VCaP (cell line): ENCODE measurements at regions not wholly inside any gene's neighbourhood (a gene's known extent, or its start where the extent isn't known, plus 50 kb on each side); places are given as distances from the start of the nearest gene placed in this dataset.

Source experiments
- H3K27ac ChIP-seq: fragments of 450-650 bp; 2 replicates; pipeline ENCODE4 v1.5.1; 2017
- TF ChIP-seq, protein P1 (sequence below): fragments of 450-650 bp; conservative IDR thresholded peaks from 2 replicates; pipeline ENCODE4 v1.5.1; 2017; ENCODE audit warnings: mild to moderate bottlenecking, moderate library complexity

DNA sequence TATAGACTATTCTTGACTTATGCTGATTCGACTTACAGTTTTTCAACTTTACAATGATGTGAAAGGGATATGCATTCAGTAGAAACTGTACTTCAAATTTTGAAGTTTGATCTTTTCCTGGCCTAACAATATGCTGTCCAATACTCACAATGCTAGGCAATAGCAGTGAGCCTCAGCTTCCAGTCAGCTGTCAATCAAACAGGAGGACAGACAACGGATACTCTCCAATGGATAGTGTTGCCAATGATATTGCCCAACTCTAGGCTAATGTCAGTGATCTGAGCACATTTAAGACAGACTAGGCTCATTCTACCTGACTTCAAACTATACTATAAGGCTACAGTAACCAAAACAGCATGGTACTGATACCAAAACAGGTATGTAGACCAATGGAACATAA, 55.0 kb upstream of the ZNF280D start:
- TF ChIP-seq, protein P1, sequence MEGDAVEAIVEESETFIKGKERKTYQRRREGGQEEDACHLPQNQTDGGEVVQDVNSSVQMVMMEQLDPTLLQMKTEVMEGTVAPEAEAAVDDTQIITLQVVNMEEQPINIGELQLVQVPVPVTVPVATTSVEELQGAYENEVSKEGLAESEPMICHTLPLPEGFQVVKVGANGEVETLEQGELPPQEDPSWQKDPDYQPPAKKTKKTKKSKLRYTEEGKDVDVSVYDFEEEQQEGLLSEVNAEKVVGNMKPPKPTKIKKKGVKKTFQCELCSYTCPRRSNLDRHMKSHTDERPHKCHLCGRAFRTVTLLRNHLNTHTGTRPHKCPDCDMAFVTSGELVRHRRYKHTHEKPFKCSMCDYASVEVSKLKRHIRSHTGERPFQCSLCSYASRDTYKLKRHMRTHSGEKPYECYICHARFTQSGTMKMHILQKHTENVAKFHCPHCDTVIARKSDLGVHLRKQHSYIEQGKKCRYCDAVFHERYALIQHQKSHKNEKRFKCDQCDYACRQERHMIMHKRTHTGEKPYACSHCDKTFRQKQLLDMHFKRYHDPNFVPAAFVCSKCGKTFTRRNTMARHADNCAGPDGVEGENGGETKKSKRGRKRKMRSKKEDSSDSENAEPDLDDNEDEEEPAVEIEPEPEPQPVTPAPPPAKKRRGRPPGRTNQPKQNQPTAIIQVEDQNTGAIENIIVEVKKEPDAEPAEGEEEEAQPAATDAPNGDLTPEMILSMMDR: no peak
- no peak overlapping the region for H3K27ac ChIP-seq

DNA sequence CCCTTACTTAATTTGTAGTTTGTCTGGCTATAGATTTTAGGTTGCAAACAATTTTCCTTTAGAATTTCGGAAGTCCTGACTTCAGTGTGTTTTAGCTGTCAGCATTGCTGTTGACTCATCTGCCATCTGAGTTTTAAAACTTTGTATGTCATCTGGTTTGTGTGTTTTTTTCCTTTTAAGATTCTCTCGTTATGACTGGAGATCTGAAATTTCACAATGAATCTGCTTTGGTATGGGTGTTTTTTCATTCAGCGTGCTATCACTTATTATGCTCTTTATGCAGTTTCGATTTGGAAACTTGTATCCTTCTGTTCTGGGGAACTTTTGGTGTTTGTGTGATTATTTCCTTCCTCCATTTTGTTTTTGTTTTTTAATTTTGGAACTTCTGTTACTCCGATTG, 53.7 kb upstream of the ZNF280D start:
- TF ChIP-seq, protein P1: no peak

GRCh38 chr15:56783857-56784661, 50.8 kb upstream of the ZNF280D start:
- TF ChIP-seq, protein P1: no peak
- no peak overlapping the region for H3K27ac ChIP-seq

More for the DNA sequence above, 53.7 kb upstream of the ZNF280D start:
- H3K27ac ChIP-seq: no peak overlapping the region

DNA sequence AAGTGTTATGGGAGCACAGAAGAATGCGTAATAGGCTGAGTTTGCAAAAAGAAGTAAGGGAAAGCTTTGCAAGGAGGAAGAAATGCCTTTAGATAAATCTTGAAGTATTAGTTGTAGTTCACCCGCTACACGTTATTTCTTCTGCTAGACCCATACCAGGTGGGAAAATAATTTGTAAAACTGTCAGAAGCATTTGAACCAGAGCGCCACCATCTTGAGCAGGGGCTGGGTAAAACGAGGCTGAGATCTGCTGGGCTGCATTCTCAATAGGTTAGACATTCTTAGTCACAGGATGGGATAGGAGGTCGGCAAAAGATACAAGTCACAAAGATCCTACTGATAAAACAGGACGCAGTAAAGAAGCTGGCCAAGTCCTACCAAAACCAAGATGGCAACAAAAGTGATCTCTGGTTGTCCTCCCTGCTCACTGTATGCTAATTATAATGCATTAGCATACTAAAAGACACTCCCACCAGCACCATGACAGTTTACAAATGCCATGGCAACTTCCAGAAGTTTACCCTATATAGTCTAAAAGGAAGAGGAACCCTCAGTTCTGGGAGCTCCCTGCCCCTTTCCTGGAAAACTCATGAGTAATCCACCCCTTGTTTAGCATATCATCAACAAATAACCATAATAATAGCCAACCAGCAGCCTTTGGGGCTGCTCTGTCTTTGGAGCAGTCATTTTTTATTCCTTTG, 50.0 kb upstream of the ZNF280D start:
- no peak overlapping the region for H3K27ac ChIP-seq
- TF ChIP-seq, protein P1: no peak
